NCI-H69 (cell line): ENCODE measurements at regions not wholly inside any gene's neighbourhood (a gene's known extent, or its start where the extent isn't known, plus 50 kb on each side); places are given as distances from the start of the nearest gene placed in this dataset.
A peak's percentile ranks its signal among the peaks of the same experiment; 100 is the strongest.
"Not testable (repeated sequence)": the region's sequence is repeated elsewhere in the genome, so short reads cannot be mapped to it uniquely, and the experiment has no call there.

Experiments
- DNase-seq: peaks from one replicate; lab custom pipeline; 2025; lab: John Stamatoyannopoulos, UW

DNA sequence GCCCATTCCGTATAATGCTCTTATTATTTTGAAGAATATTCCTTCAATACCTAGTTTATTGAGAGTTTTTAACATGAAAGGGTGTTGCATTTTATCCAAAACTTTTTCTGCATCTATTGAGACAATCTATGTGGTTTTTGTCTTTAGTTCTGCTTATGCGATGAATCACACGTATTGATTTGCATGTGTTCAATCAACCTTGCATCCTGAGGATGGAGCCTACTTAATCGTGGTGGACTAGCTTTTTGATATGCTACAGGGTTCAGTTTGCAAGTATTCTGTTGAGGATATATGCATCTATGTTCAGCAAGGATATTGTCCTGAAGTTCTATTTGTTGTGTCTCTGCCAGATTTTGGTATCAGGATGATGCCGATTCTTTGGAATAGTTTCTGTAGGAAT is 1070.3 kb upstream of the CDH18 start:
- DNase-seq: no peak

DNA sequence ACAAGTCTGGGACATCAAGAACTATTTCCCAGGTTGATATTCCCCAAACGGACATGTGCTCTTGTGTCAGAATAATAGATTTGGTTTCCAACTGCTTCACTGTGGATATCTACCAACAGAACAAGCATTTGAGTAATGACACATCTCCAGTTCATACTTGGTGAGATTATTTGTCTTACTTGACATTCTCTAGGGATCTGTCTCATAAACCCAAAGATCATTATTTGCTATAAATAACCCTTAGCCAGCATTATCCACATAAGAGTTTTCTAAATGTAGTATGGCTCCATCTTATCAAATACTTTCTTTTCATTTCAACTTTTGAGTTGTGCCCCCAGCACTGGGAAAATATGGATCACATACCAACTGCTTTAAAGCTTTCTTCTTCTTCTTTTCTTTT is 1063.9 kb upstream of the CDH18 start:
- DNase-seq: no peak

GRCh38 chr5:21049901-21050300 is 1061.9 kb upstream of the CDH18 start:
- DNase-seq: no peak

GRCh38 chr5:21030981-21031380 is 1043.0 kb upstream of the CDH18 start:
- no peak for DNase-seq

- no peak for DNase-seq
These were observed 1037.0 kb upstream of the CDH18 start for GRCh38 chr5:21024966-21025365.

GRCh38 chr5:21013237-21013636 is 1025.2 kb upstream of the CDH18 start:
- no peak for DNase-seq

GRCh38 chr5:21007781-21008180 is 1019.8 kb upstream of the CDH18 start:
- no peak for DNase-seq

- peak; percentile 13 for DNase-seq
These were observed 1000.9 kb upstream of the CDH18 start for GRCh38 chr5:20988933-20989332.

GRCh38 chr5:20985754-20986153 is 997.8 kb upstream of the CDH18 start:
- no peak for DNase-seq

DNA sequence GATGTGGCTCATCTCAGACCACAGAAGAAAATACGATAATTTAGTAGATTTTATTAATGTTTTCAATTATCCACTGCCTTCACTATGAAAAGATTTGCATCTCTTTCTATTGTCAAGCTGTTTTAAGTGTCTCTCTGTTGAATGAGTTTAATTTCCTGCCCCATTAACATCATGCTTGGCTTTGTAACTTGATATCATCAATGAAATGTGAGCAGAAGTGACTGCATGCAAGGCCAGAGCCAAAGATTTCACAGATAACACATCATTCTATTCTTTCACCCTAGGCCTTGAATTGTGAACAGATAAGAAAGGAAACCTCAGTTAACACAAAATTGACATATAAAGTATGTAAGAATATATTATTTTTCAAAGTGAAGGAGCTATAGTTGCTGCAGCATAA is 986.4 kb upstream of the CDH18 start:
- peak; percentile 89 for DNase-seq

DNA sequence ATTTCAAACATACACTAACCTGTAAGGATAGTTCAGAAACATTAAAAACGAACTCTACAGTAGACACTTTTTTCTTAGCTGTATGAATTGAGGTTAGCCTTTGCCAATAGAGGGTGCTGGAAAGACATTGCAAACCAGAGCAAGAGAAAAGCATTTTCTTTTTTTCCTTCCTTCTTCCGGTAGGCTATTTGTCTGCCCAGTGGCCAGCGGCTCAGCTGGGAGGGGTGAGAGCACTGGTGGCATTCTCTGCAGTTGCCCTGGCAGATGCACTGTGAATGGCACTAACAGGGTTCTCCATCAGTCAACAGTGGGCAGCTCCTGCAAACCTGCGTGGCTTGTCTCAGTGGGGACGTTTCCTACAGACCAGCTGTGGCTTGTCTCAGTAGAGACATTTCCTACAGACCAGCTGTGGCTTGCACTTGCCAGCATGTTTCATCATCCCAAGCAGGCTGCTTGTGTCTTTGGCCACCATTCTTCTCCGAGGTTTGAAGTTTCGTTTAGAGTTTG is 984.5 kb upstream of the CDH18 start:
- peak; percentile 91 for DNase-seq

GRCh38 chr5:20959347-20959746 is 971.3 kb upstream of the CDH18 start:
- DNase-seq: no peak

- no peak for DNase-seq
These were observed 970.6 kb upstream of the CDH18 start for GRCh38 chr5:20958641-20959040.

GRCh38 chr5:20956134-20956533 is 968.1 kb upstream of the CDH18 start:
- no peak for DNase-seq

- no peak for DNase-seq
These were observed 961.6 kb upstream of the CDH18 start for GRCh38 chr5:20949636-20950035.

DNA sequence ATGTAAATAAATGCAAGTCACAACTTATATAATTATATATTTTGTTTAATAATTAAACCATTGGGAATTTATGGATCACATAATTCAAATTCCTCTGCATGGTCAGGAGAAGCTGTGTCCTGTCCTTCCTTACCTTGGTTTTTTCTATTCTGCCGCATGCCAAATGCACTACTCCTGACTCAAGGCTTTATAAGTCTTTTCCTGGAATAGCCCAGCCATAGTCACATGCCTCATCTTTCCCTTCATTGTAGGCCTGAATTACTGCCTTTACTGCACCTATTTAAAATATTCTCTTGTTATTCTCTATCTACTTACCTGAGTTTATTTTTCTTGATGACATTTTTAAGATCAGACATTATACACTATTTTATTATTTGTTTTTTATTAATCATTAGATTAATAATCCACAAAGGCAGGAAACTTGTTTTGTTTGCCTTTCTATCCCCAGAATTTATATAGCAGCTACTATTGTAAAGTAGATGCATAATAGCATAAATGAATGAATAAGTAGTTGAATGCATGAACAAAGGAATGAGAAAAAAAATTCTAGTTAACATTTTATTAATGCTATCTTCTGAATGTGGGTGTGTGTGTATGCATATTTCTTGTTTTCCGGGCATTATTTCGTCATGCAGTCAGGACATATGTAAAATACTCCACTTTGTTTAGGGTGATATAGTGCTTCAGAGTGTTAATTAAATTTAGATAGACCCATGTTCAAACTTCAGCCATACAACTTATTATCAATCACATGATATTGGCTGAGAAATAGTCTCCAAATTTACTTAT is 955.4 kb upstream of the CDH18 start:
- DNase-seq: not testable (repeated sequence)

- DNase-seq: not testable (repeated sequence)
These were observed 954.6 kb upstream of the CDH18 start for GRCh38 chr5:20942603-20943002.

DNA sequence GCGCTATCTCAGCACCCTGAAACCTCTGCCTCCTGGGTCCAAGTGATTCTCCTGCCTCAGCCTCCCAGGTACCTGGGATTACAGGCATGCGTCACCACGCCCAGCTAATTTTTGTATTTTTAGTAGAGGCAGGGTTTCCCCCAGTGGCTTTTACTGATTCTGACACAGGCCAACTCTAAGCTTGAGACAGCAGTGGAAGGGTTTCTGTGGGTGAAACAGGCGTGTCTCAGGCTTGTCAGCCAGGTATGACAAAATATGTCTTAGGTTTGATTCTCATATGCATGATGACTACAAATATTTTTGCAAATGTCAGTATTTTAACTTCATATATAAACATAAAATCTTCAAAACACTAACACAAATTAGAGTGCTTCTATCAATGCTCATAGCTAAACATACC is 952.8 kb upstream of the CDH18 start:
- DNase-seq: not testable (repeated sequence)

- DNase-seq: not testable (repeated sequence)
These were observed 902.9 kb upstream of the CDH18 start for GRCh38 chr5:20890936-20891335.

DNA sequence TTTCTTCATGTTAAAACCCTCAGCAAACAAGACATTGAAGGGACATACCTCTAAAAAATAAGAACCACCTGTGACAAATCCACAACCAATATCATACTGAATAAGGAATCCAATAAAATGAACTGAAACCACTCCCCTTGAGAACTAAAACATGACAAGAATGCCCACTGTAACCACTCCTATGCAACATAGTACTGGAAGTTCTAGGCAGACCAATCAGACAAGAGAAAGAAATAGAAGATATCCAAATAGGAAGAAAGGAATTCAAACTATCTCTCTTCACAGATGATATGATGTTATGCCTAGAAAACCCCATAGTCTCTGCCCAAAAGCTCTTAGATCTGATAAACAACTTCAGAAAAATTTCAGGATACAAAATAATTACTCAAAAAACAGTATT is 887.7 kb upstream of the CDH18 start:
- DNase-seq: not testable (repeated sequence)

- DNase-seq: not testable (repeated sequence)
These were observed 877.9 kb upstream of the CDH18 start for GRCh38 chr5:20865892-20866291.

DNA sequence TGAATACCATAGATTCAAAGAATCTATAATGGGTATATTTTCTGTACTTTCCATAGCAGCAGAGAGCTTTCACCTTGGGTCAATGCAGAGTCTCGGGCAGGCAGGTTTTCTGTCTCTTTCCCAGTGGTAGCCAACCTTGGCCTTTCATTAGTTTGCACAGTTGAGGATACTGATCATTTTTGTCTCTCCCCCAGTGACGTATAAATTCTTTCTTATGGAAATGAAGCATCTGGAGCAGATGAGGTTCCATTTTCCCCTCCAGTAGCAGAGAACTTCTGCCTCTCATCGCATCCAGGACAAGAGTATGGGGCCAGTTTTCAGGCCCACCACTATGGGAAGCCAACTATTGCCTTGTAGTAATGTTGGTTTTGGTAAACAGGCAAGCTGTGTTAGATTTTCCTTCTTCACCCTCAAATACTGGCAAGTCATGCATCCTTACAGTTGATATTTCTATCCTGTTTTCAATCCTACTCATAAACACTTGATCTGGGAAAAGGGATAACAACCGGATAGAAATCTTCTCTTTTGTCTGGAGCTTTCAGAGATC is 845.2 kb upstream of the CDH18 start:
- no peak for DNase-seq

- DNase-seq: peak; percentile 31
These were observed 844.4 kb upstream of the CDH18 start for GRCh38 chr5:20832204-20833080.
